ENCODE measurements at regions not wholly inside any gene's neighbourhood (a gene's known extent, or its start where the extent isn't known, plus 50 kb on each side); places are given as distances from the start of the nearest gene placed in this dataset.
"Not testable (repeated sequence)": the region's sequence is repeated elsewhere in the genome, so short reads cannot be mapped to it uniquely, and the experiment has no call there.

DNA sequence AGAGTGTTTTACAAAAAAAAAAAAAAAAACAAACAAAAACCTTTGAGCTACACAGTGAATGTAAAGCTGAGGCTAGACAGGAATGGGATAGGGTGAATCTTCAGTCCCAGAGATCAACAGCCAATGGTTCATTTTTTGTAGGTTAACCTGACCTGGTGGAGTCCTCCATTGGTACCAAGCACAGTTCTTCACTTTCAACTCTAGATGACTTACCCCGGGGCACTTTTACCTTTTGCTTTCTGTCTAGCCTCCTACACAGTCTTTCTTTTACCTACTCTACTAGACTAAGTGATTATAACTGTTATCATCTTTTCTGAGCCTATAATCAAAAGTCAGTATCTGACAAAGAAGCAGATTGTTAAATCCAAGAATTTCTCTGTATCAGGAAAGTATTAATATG, 50.9 kb downstream of the ANXA2R start:
- TF ChIP-seq, protein P1, sequence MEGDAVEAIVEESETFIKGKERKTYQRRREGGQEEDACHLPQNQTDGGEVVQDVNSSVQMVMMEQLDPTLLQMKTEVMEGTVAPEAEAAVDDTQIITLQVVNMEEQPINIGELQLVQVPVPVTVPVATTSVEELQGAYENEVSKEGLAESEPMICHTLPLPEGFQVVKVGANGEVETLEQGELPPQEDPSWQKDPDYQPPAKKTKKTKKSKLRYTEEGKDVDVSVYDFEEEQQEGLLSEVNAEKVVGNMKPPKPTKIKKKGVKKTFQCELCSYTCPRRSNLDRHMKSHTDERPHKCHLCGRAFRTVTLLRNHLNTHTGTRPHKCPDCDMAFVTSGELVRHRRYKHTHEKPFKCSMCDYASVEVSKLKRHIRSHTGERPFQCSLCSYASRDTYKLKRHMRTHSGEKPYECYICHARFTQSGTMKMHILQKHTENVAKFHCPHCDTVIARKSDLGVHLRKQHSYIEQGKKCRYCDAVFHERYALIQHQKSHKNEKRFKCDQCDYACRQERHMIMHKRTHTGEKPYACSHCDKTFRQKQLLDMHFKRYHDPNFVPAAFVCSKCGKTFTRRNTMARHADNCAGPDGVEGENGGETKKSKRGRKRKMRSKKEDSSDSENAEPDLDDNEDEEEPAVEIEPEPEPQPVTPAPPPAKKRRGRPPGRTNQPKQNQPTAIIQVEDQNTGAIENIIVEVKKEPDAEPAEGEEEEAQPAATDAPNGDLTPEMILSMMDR (conservative IDR thresholded peaks at IDR 0.05) = no peak
- no peak overlapping the region for H3K27ac ChIP-seq

DNA sequence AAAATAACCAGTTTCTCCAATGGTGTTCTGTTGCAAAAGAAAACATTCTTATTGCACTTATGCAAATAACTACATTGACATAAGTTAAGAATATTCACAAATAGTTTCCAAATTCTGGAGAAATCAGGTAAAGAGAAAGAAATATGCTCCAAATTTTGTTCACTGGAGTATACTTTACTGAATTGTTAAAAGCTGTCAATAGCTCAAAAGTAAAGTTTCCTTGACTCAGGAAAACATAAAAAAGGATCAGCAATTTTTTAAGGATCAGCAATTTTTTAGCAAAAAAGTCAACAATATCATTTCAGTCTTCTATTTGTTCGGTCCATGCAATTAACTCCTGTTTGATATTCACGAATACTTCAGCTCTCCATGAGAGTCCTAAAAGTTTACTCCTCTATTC, 51.6 kb downstream of the ANXA2R start:
- TF ChIP-seq, protein P1 (conservative IDR thresholded peaks at IDR 0.05) = no peak

DNA sequence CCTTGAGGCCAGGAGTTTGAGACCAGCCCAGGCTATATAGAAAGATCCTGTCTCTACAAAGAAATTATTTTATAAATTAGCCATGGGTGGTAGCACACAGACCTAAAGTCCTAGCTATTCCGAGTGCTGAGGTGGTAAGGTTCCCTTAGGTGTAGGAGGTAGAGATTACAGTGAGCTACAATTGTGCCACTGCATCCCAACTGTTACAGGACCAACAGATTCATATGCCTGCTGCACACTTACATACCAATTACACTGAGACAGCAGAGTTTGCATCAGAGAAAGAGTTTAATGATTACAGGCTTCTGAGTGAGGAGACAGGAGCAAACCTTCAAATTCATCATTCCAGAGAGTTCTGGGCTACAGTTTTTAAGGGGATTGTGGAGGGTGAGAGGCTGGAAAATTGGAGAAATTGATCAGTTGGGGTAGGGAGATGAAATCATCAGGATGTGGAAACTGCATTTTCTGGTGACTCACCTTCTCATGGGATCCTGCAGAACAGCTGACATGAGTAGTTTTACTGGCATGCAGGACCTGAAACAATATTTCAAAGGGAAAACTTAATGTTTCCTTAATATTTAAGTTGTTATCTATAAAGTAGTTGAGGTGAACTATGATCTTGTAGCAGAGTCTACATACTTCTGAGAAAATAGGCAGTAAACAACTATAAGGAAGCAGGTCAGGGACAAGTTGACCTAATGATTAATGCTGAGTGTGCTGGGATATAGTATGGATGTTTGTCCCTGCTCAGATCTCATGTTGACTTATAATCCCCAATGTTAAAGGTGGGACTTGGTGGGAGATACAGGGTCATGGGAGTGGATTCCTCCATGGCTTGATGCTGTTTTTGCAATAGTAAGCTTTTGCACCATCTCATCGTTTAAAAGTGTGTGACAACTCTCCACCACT, 54.7 kb downstream of the ANXA2R start:
- TF ChIP-seq, protein P1 (conservative IDR thresholded peaks at IDR 0.05) = no peak

More for the DNA sequence above, 51.6 kb downstream of the ANXA2R start:
- H3K27ac ChIP-seq = no peak overlapping the region

DNA sequence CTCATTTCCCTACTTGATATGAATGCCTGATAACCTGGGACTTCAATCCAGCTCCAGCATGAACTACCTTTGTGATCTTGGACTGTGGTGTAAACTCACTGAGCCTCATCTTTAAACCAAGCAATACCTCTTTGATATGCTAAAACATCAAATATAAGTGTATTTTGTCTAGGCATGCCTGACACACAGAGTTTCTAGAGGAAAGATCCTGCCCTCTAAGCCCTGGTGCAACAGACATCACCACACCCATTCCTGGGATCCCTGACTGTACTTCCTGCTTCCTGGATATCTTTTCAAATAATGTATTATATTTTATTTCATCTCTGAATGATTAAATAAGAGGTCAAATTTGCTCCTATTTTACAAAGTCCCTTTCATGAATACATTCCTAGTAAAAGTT, 55.8 kb downstream of the ANXA2R start:
- no peak overlapping the region for H3K27ac ChIP-seq
- TF ChIP-seq, protein P1 (conservative IDR thresholded peaks at IDR 0.05) = no peak

More for the DNA sequence above, 54.7 kb downstream of the ANXA2R start:
- H3K27ac ChIP-seq = no peak overlapping the region

DNA sequence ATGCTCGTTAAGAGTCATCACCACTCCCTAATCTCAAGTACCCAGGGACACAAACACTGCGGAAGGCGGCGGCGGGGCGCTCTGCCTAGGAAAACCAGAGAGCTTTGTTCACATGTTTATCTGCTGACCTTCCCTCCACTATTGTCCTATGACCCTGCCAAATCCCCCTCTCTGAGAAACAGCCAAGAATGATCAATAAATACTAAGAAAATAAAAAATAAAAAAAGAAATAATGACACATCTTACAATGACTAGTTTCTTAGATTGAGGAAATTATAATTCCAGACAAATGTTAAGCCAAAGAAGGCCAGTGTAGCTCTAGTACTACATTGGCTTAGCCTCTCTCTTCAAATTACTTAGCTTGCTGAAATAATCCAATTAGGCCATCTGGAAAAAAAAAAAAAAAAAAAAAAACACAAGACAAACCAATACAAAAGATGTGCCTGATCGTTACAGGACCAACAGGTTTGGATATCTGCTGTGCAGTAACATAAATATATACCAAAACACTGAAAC, 58.0 kb downstream of the ANXA2R start:
- TF ChIP-seq, protein P1 (conservative IDR thresholded peaks at IDR 0.05) = no peak
- H3K27ac ChIP-seq = no peak overlapping the region

DNA sequence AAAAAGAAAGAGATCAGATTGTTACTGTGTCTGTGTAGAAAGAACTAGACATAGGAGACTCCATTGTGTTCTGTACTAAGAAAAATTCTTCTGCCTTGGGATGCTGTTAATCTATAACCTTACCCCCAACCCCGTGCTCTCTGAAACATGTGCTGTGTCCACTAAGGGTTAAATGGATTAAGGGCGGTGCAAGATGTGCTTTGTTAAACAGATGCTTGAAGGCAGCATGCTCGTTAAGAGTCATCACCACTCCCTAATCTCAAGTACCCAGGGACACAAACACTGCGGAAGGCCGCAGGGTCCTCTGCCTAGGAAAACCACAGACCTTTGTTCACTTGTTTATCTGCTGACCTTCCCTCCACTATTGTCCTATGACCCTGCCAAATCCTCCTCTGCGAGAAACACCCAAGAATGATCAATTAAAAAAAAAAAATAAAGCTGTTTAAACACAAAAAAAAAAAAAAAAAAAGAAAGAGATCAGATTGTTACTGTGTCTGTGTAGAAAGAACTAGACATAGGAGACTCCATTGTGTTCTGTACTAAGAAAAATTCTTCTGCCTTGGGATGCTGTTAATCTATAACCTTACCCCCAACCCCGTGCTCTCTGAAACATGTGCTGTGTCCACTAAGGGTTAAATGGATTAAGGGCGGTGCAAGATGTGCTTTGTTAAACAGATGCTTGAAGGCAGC, 58.6 kb downstream of the ANXA2R start:
- not testable (repeated sequence) for H3K27ac ChIP-seq

DNA sequence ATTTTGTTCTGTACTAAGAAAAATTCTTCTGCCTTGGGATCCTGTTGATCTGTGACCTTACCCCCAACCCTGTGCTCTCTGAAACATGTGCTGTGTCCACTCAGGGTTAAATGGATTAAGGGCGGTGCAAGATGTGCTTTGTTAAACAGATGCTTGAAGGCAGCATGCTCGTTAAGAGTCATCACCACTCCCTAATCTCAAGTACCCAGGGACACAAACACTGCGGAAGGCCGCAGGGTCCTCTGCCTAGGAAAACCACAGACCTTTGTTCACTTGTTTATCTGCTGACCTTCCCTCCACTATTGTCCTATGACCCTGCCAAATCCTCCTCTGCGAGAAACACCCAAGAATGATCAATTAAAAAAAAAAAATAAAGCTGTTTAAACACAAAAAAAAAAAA, 59.1 kb downstream of the ANXA2R start:
- not testable (repeated sequence) for H3K27ac ChIP-seq

DNA sequence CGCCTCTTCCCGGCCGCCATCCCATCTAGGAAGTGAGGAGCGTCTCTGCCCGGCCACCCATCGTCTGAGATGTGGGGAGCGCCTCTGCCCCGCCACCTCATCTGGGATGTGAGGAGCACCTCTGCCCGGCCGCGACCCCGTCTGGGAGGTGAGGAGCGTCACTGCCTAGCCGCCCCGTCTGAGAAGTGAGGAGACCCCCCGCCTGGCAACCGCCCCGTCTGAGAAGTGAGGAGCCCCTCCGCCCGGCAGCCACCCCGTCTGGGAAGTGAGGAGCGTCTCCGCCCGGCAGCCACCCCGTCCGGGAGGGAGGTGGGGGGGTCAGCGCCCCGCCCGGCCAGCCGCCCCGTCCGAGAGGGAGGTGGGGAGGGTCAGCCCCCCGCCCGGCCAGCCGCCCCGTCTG, 59.7 kb downstream of the ANXA2R start:
- not testable (repeated sequence) for H3K27ac ChIP-seq

DNA sequence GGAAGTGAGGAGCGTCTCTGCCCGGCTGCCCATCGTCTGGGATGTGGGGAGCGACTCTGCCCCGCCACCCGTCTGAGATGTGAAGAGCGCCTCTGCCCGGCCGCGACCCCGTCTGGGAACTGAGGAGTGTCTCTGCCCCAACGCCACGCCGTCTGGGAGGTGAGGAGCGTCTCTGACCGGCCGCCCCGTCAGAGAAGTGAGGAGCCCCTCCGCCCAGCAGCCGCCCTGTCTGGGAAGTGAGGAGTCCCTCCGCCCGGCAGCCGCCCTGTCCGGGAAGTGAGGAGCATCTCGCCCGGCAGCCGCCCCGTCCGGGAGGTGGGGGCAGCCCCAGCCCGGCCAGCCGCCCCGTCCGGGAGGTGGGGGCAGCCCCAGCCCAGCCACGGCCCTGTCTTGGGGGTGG, 60.9 kb downstream of the ANXA2R start:
- not testable (repeated sequence) for H3K27ac ChIP-seq

Measured in VCaP (cell line).